HL-60 (cell line): ENCODE measurements at regions not wholly inside any gene's neighbourhood (a gene's known extent, or its start where the extent isn't known, plus 50 kb on each side); places are given as distances from the start of the nearest gene placed in this dataset.

Experiments used
- DNase-seq, 2 experiments: peaks; one replicate each; pipeline ENCODE4 v3.0.0-alpha.2; 2010 to 2020; ENCODE audit warnings: low read depth in 1 of 2, low spot score in 1 of 2
- H3K27ac ChIP-seq: fragments of 250-450 bp; sonication (Bioruptor Pico); replicated peaks from 2 replicates; pipeline ENCODE4 v1.5.1; 2020; ENCODE audit warnings: mild to moderate bottlenecking, moderate library complexity
- H3K27me3 ChIP-seq: fragments of 250-450 bp; sonication (Bioruptor Pico); 2 replicates; pipeline ENCODE4 v1.5.1; 2021; ENCODE audit warnings: mild to moderate bottlenecking, moderate library complexity; ENCODE audit not compliant: insufficient read depth, poor library complexity, severe bottlenecking
- H3K4me3 ChIP-seq: replicated peaks from 2 replicates; pipeline ENCODE4 v1.5.1; 2011; ENCODE audit warnings: mild to moderate bottlenecking, control low read depth, low read length; ENCODE audit not compliant: insufficient read depth
- GABPA ChIP-seq: IDR thresholded peaks from 2 replicates; pipeline ENCODE4 v1.6.1; 2012; ENCODE audit warnings: low read depth
- POLR2AphosphoS5 ChIP-seq: IDR thresholded peaks from 2 replicates; pipeline ENCODE4 v1.6.1; 2012; ENCODE audit warnings: low read depth
- SPI1 ChIP-seq: IDR thresholded peaks from 2 replicates; pipeline ENCODE4 v1.6.1; 2012; ENCODE audit warnings: low read depth, mild to moderate bottlenecking, borderline replicate concordance
- TF ChIP-seq, protein P1 (sequence below): IDR thresholded peaks from one replicate; pipeline ENCODE4 v1.5.1; 2011; ENCODE audit warnings: low read length, control low read depth, inconsistent platforms; ENCODE audit not compliant: insufficient read depth
- TF ChIP-seq, protein P2 (sequence below): IDR thresholded peaks from 2 replicates; pipeline ENCODE4 v1.6.1; 2012; ENCODE audit warnings: low read depth; ENCODE audit not compliant: insufficient replicate concordance

DNA sequence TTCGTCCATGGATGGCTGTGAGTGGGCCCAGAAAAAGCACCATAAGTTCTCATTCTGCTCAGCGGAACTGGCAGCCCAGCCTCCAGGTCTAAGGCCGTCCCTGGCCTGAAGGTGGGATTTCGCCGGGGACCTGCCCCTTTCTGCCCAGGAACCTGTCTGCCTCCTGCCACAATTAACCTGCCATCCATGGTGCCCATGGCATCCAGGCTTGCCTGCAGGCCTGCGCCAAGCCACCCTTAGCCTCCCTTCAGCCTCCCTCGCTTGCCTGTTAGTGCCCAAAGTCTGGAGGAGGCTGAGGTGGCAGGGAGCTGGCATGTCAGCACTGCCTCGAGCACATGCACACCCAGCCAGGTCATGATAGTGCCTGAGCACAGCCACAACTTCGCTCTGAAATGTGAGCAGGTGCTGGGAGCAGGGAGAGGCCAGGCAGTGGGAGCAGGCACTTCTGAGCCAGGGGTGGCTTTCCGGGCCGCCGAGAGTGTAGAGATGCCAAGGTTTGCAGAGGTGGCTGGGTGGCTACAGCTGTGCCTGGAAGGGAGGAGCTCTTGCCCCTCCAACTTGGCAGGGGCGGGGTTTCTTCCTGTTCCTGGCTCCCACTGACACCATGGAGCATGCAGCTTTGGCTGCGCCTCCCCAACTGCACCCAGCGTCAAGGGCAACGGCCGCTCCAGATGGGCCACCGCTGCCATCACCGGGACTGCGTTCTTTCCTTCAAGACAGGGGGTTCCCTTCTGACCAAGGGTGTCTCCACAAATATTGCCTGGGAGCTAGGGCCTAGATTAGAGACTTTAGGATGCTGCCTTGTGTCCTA is 648.9 kb upstream of the VRK2 start:
- TF ChIP-seq GABPA: no peak
- TF ChIP-seq, protein P1, sequence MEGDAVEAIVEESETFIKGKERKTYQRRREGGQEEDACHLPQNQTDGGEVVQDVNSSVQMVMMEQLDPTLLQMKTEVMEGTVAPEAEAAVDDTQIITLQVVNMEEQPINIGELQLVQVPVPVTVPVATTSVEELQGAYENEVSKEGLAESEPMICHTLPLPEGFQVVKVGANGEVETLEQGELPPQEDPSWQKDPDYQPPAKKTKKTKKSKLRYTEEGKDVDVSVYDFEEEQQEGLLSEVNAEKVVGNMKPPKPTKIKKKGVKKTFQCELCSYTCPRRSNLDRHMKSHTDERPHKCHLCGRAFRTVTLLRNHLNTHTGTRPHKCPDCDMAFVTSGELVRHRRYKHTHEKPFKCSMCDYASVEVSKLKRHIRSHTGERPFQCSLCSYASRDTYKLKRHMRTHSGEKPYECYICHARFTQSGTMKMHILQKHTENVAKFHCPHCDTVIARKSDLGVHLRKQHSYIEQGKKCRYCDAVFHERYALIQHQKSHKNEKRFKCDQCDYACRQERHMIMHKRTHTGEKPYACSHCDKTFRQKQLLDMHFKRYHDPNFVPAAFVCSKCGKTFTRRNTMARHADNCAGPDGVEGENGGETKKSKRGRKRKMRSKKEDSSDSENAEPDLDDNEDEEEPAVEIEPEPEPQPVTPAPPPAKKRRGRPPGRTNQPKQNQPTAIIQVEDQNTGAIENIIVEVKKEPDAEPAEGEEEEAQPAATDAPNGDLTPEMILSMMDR: no peak
- no peak for TF ChIP-seq SPI1
- TF ChIP-seq, protein P2, sequence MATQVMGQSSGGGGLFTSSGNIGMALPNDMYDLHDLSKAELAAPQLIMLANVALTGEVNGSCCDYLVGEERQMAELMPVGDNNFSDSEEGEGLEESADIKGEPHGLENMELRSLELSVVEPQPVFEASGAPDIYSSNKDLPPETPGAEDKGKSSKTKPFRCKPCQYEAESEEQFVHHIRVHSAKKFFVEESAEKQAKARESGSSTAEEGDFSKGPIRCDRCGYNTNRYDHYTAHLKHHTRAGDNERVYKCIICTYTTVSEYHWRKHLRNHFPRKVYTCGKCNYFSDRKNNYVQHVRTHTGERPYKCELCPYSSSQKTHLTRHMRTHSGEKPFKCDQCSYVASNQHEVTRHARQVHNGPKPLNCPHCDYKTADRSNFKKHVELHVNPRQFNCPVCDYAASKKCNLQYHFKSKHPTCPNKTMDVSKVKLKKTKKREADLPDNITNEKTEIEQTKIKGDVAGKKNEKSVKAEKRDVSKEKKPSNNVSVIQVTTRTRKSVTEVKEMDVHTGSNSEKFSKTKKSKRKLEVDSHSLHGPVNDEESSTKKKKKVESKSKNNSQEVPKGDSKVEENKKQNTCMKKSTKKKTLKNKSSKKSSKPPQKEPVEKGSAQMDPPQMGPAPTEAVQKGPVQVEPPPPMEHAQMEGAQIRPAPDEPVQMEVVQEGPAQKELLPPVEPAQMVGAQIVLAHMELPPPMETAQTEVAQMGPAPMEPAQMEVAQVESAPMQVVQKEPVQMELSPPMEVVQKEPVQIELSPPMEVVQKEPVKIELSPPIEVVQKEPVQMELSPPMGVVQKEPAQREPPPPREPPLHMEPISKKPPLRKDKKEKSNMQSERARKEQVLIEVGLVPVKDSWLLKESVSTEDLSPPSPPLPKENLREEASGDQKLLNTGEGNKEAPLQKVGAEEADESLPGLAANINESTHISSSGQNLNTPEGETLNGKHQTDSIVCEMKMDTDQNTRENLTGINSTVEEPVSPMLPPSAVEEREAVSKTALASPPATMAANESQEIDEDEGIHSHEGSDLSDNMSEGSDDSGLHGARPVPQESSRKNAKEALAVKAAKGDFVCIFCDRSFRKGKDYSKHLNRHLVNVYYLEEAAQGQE: no peak
- no peak for TF ChIP-seq POLR2AphosphoS5
- no peak overlapping the region for H3K27ac ChIP-seq
- H3K27me3 ChIP-seq: no peaks in the 10 kb centered on the region
- no peak for DNase-seq
- no peak overlapping the region for H3K4me3 ChIP-seq

DNA sequence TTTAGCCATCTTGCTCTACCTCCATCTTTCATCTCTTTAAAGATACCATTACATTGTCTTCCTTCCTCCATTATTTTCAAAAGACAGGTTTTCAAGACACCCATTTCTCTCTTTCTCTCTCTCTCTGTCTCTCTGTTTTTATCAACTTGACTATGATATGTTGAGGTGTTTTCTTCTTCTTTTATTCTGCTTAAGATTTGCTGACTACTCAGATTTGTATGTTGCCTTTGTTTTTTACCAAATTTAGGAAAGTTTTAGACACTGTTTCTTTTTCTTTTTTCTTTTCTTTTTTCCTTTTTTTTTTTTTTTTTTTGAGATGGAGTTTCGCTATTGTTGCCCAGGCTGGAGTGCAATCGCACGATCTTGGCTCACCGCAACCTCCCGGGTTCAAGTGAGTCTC is 647.5 kb upstream of the VRK2 start:
- no peak overlapping the region for H3K27ac ChIP-seq
- no peaks in the 10 kb centered on the region for H3K27me3 ChIP-seq
- no peak overlapping the region for H3K4me3 ChIP-seq
- TF ChIP-seq, protein P2: no peak
- TF ChIP-seq GABPA: no peak
- TF ChIP-seq POLR2AphosphoS5: no peak
- TF ChIP-seq, protein P1: no peak
- TF ChIP-seq SPI1: no peak
- no peak for DNase-seq

DNA sequence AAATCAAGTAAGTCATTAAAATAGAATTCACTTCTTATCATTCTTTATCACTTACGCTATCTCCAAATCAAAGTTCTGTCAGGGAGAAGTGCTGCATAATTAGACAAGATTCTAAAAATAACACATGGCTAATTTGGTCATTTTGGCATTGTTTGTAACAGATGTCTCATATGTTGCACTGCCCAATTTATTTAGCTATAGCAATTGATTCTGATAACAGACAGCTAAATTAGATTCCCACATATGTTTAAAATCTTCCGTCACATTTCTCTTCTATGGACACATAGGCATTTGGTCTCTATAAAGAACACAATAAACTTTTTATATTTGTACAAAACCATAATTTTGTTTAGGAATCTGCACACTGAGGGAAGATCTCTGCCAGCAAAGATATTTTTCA is 644.5 kb upstream of the VRK2 start:
- H3K4me3 ChIP-seq: no peak overlapping the region
- no peak overlapping the region for H3K27ac ChIP-seq
- TF ChIP-seq GABPA (no peak), POLR2AphosphoS5 (no peak)
- TF ChIP-seq, protein P2: no peak
- no peak for DNase-seq
- H3K27me3 ChIP-seq: no peaks in the 10 kb centered on the region
